ENCODE measurements at regions not wholly inside any gene's neighbourhood (a gene's known extent, or its start where the extent isn't known, plus 50 kb on each side); places are given as distances from the start of the nearest gene placed in this dataset.

DNA sequence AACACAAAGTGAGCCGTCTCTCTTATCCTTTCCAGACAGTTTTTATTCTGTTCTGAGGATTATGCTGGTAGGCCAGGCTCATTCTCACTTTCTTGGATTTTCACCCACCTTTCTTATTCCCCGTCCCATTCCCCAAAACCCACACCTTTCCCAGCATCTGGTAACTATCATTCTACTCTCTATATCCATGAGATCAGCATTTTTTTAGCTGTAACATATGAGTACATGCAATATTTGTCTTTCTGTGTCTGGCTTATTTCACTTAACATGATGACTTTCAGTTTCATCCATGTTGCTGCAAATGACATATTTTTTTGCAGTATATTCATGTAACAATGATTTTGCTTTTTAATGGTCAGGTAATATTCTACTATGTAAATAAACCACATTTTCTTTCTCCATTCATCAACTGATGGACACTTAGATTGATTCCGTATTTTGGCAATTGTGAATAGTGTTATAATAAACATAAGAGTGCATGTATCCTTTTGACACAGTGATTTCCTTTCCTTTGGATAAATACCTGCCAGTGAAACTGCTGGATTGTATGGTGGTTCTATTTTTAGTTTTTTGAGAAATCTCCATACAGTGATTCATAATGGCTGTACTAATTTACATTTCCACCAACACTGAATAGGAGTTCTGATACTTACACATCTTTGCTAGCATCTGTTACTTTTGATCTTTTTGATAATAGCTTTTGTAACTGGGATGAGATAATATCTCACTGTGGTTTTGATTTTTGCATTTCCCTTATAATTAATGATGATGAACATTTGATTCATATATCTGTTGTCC is 289.3 kb downstream of the RPRM start:
- no peak for TF ChIP-seq POLR2AphosphoS5 (IDR thresholded peaks at IDR 0.05; ENCODE audit: low read depth, low read length)
- TF ChIP-seq POLR2A (IDR thresholded peaks at IDR 0.05; ENCODE audit: low read depth, low read length) = no peak
- TF ChIP-seq TAF1 (IDR thresholded peaks at IDR 0.05; ENCODE audit: low read depth, low read length) = no peak
- no peak for TF ChIP-seq PAX5 (IDR thresholded peaks at IDR 0.05; ENCODE audit: insufficient read depth, low read length, severe bottlenecking)
- TF ChIP-seq POU2F2 (IDR thresholded peaks at IDR 0.05; ENCODE audit: low read depth, low read length) = no peak
- TF ChIP-seq SPI1 (IDR thresholded peaks at IDR 0.05; ENCODE audit: low read depth, low read length) = no peak
